AG08396 (cell line): ENCODE measurements at regions not wholly inside any gene's neighbourhood (a gene's known extent, or its start where the extent isn't known, plus 50 kb on each side); places are given as distances from the start of the nearest gene placed in this dataset.
A peak's percentile ranks its signal among the peaks of the same experiment; 100 is the strongest.

Source experiments
- DNase-seq: peaks from one replicate; pipeline ENCODE4 v3.0.0; 2012; ENCODE audit warnings: low spot score, mixed read lengths

DNA sequence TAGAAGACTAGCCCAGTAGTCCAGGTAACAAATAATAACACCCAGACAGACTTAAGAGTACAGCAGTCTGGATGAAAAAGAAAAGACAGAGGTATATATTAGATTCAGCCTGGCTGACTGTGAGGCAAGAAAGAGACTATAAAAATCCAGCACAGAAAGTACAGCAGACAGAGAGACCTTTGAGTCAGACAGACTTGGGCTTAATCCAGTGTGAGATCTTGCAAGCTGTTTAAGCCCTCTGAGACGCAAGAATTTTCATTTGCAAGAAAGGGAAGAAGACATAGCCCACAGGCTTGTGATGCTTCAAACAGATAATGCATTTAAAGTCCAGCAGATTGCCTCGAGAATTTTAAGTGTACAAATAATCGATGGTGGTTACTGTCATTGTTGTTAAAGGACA lies 471.4 kb downstream of the LIG4 start:
- DNase-seq, result no peak

GRCh38 chr13:107743526-107743925 lies 471.8 kb downstream of the LIG4 start:
- DNase-seq, result no peak

- DNase-seq, result no peak
These were observed 472.2 kb downstream of the LIG4 start for GRCh38 chr13:107743100-107743499.

DNA sequence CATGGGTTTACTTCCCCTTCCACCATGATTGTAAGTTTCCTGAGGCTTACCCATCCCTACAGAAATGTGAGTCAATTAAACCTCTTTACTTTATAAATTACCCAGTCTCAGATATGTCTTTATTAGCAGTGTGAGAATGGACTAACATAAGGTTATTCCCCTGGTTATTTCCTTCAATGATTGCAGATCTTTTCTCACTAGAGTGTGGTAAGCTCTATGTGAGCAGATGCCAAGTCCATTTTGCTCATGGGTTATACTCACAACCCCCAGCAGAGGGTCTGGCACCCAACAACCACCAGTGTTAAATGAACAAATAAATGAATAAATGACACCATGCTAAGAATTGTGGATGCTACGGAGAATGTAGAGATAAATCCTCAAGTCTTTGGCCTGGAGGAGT lies 472.8 kb downstream of the LIG4 start:
- DNase-seq, result no peak

GRCh38 chr13:107738004-107738403 lies 477.3 kb downstream of the LIG4 start:
- DNase-seq, result no peak

DNA sequence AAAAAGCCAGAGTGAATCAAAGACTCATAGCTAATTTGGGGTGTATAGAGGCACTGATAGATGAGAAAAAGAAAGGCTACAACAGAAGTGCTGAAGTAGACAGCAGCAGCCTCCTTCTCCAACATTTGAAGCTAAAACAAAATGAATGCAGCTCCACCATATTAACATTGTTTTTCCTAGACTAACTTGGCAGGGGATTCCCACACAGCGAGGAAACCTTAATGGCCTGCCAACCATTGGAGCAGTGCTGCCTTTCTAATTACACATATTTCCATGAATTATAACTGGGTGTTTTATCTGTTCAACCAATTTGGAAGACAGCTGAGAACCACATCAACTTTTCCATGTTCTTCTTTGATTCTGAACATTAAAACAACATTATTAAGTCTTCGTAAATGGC lies 478.6 kb downstream of the LIG4 start:
- no peak for DNase-seq

DNA sequence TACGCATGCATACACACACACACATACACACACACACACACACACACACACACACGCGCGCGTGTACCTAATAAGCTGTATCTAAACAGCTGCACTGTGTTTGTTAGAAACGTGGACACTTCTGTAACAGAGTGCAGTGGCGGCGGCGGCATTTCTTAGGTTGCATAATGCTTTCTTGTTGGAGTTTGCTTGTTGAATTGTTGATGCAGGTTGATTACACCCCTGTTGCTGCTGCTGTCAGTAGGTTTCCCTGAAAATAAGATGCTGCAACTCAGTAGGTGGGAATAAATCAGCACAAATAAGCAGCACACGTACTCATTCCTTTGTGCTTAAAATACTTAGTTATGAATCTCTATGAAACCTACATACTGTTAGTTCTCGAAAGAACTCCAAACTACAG lies 479.2 kb downstream of the LIG4 start:
- DNase-seq, result no peak

- no peak for DNase-seq
These were observed 480.3 kb downstream of the LIG4 start for GRCh38 chr13:107734891-107735625.

DNA sequence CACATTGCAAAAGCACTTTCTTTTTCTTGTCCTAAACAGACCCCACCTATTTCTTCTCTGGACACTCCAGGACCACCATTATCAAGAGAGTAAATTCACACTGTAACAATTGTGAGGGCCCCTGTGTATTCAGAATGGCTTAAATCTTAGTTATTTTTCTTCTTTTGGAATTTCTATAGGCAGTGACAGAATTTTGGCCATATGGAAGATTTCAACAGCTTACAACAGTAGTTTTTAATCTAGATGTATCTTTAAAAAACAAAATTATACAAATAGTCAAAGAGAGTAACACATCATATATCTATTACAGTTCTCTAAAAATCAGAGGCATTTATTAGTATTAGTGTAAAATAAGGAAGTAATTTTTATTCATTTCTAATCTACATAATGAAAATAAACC lies 482.1 kb downstream of the LIG4 start:
- DNase-seq, result no peak

DNA sequence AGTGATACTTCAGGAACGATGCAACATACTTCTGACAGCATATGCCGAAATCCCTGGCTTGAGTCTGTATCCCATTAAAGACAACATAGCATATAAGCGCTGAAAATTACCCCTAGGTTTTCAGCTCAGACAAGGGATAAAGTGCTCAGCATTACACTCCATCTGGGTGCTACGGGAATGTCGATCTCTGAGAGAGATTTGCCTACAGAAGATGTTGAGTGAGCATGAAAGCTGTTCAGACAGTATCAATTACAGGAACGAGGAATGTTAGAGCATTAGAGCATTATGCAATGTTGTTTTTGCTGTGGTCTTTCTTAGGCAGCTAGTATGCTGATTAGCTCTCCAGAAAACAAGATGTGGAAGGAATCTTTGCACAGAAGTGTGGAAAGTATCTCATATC lies 484.5 kb downstream of the LIG4 start:
- no peak for DNase-seq

DNA sequence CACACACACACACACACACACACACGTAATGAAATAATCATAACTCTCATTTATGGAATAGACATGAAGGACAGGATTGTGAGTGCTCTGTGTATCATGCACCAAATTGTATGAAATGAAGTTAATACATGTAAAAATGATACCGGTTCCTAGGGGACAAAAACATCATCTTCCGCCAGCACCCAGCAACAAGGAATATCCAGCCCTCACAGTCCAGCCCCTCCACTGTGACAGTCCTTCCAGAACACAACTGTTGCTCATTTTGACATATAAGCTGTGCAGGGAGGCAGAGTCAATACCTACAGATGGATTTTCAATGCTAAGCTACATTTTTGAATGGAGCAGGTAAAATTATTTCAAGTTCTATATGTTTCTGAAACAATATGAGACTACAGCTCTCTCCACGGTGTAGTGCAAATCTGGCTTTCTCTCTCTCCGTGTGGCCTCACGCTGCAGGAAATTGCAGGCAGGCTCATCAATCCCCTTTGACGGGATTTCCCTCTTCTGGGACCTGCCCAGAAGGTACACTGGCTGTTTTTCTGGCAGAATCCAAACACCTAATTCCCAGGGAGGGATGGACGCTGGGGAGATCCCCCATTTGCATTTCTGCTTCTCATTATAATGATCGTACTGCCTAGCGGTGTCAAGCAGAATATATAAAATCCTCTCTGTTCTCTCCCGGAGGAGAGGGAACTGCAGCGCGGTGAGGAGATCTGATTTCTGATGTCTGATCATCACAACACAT lies 494.0 kb downstream of the LIG4 start:
- no peak for DNase-seq

DNA sequence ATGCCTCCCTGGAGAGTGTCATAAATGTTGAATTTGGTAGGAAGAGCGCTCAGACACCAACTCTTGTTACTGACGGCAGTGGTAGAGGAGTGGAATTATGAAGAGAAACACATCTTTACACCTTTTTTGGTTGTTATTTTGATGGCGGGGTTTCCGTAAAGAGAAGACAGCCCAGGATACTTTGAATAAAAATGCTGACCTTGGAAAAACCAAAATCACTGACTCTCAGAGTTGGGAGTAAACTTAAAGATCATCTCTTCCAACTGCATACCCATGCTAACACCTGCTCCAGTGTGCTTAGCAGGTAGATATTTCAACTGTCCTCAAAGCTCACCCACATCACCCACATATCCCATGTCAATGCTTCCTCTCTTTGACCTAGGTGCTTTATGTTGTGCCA lies 498.6 kb downstream of the LIG4 start:
- no peak for DNase-seq

DNA sequence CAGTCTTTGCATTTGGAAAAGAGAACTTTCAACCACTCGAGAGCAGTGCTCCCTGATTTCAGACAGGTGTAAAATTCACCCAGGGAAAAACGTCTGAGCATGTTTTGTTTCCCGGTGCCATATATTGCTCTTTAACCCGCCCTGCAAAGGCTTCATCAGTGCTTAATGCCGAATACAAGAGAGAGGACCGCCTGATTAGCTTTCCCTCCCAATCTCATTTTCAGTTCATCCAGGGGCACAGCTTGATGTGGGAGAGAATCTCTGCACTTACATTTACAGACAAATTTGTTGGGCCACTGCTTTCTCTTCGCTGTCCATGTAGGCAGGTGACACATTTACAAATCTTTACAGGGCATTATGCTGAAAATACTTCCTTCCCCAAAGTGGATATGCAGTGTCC lies 499.1 kb downstream of the LIG4 start:
- no peak for DNase-seq

DNA sequence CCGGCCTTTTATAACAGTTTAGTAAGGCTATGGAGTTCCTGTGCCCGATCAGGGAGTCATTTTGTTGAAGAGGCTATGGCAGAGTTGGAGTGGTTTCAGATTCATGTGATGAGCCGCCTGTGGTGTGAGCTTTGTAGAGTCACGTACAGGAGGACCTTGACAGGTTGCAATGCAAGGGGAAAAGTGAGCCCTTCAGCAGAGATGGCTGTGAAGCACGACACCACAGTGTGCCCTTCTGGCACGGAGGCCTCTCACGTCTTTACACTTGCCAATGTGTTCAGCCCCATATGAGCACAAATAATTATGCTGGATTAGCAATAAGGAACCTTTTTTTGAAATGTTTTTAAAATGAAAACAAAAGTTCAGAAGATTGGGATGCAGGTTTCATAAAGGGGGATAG lies 499.8 kb downstream of the LIG4 start:
- DNase-seq, result no peak

- no peak for DNase-seq
These were observed 502.0 kb downstream of the LIG4 start for GRCh38 chr13:107713314-107713713.

DNA sequence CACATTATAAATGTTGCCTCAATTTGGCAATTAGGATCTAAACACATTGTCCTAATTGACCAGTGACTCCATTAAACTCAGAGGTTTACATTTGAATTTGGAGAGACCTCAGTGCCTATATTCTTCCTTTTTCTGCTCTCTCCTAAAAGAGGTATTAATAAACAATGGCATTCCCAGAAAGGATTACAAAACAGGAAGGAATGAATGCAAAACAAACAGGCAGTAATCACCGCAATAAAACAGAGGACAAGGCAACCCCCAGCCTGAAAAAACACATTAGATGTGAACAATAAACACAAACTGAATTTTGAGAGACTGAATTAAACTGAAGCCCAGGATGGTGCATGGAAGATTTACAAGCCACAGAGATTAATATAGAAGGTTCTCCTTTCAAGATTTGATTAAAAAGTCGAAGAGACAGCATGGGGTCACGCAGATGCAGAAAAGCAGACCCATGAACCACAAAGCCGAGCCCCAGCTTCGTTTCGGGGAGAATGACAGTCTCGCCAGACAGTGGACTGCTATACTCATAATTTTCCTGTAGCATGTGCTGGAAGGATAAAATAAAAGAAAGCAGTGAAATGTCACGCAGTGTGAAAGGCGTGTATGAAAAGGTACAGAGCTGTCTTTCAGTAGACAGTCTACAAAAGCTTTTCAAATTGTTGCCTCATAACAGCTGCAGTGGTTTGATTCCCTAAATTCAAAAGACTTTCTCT lies 503.0 kb downstream of the LIG4 start:
- DNase-seq, result no peak

GRCh38 chr13:107690181-107690580 lies 525.2 kb downstream of the LIG4 start:
- no peak for DNase-seq

GRCh38 chr13:107685876-107686275 lies 529.5 kb downstream of the LIG4 start:
- no peak for DNase-seq

- no peak for DNase-seq
These were observed 533.7 kb downstream of the LIG4 start for GRCh38 chr13:107681600-107681999.

DNA sequence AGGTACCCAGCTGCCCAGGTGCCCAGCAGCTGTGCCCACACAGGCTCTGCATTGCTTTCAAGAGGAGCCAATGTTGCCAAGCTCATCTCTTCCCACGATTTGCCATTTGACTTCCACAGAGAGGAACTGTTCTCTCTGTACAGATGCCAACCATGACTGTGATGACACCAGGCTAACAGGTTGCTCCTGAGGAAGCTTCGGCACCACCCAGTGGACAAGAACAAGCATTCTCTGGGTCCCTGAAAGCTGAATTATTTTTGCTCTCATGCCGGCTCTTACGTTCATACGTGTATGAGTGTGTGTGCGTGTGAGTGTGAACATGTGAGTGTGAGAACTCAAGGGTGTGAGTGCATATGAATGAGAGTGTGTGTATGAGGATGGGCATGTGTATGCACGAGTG lies 535.2 kb downstream of the LIG4 start:
- DNase-seq, result no peak

- peak; percentile 14 for DNase-seq
These were observed 537.2 kb downstream of the LIG4 start for GRCh38 chr13:107678075-107678689.

- DNase-seq, result no peak
These were observed 539.3 kb downstream of the LIG4 start for GRCh38 chr13:107675847-107676550.
